Esophagus muscularis mucosa (tissue), 4 donors: ENCODE measurements at regions not wholly inside any gene's neighbourhood (a gene's known extent, or its start where the extent isn't known, plus 50 kb on each side); places are given as distances from the start of the nearest gene placed in this dataset.

Experiments used
- EP300 ChIP-seq: sonication (generic); formaldehyde crosslinking; IDR thresholded peaks from one replicate; pipeline ENCODE4 v1.6.1; 2017; ENCODE audit warnings: antibody characterized with exemption
- POLR2AphosphoS5 ChIP-seq, 2 donors: sonication (generic); formaldehyde crosslinking; IDR thresholded peaks; one replicate each; pipeline ENCODE4 v1.6.1; 2017; ENCODE audit warnings: antibody characterized with exemption in 2 of 2
- TF ChIP-seq, protein P1 (sequence below), 3 experiments: fragments of 200-600 bp in 2 of 3; fragments of 450-650 bp in 1 of 3; sonication (generic) in 2 of 3; IDR thresholded peaks; one replicate each; pipeline ENCODE4 v1.5.1; 2017 to 2019; ENCODE audit warnings: antibody characterized with exemption in 3 of 3, mild to moderate bottlenecking in 2 of 3, moderate library complexity in 1 of 3

DNA sequence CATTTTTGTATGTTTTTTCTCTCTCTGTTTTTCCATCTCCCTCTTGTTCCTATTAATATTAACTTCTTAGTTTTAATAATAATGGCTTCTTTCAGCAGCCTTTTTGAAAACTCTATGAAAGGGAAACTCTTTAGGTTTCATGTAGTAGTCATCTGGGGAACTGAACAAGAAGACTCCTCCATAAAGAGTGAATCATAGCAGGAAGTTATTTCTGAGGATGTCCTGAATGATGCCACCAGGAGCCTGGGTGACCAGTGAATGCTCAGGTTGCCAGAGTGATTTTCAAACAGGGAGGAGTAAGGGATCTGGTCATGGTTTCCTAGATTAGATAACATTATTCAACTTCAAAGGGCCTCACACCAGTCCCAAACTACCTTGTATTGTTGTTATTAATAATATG lies 212.8 kb upstream of the PDE5A start:
- TF ChIP-seq, protein P1, sequence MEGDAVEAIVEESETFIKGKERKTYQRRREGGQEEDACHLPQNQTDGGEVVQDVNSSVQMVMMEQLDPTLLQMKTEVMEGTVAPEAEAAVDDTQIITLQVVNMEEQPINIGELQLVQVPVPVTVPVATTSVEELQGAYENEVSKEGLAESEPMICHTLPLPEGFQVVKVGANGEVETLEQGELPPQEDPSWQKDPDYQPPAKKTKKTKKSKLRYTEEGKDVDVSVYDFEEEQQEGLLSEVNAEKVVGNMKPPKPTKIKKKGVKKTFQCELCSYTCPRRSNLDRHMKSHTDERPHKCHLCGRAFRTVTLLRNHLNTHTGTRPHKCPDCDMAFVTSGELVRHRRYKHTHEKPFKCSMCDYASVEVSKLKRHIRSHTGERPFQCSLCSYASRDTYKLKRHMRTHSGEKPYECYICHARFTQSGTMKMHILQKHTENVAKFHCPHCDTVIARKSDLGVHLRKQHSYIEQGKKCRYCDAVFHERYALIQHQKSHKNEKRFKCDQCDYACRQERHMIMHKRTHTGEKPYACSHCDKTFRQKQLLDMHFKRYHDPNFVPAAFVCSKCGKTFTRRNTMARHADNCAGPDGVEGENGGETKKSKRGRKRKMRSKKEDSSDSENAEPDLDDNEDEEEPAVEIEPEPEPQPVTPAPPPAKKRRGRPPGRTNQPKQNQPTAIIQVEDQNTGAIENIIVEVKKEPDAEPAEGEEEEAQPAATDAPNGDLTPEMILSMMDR (IDR thresholded peaks at IDR 0.05), result no peak
- TF ChIP-seq POLR2AphosphoS5 (IDR thresholded peaks at IDR 0.05), result no peak
- TF ChIP-seq EP300, result no peak
